Kasumi-1 (cell line): ENCODE measurements at regions not wholly inside any gene's neighbourhood (a gene's known extent, or its start where the extent isn't known, plus 50 kb on each side); places are given as distances from the start of the nearest gene placed in this dataset.

Experiments used
- DNase-seq, 2 experiments: peaks; one replicate each; lab custom pipeline; 2025; lab: John Stamatoyannopoulos, UW

GRCh38 chr16:74033441-74033995, 263.1 kb upstream of the PSMD7 start:
- DNase-seq, result no peak

- no peak for DNase-seq
Measured at GRCh38 chr16:74031551-74031950, 265.1 kb upstream of the PSMD7 start.

GRCh38 chr16:74030000-74030706, 266.5 kb upstream of the PSMD7 start:
- DNase-seq, result no peak

GRCh38 chr16:74029115-74029792, 267.4 kb upstream of the PSMD7 start:
- no peak for DNase-seq

- DNase-seq, result no peak
Measured at GRCh38 chr16:74026373-74027281, 270.0 kb upstream of the PSMD7 start.

GRCh38 chr16:74024953-74025352, 271.7 kb upstream of the PSMD7 start:
- DNase-seq, result no peak

- no peak for DNase-seq
Measured at GRCh38 chr16:74020095-74020670, 276.4 kb upstream of the PSMD7 start.

- DNase-seq, result no peak
Measured at GRCh38 chr16:74019612-74020011, 277.0 kb upstream of the PSMD7 start.

- no peak for DNase-seq
Measured at GRCh38 chr16:74015953-74016352, 280.7 kb upstream of the PSMD7 start.

- DNase-seq, result no peak
Measured at GRCh38 chr16:73998707-73999106, 297.9 kb upstream of the PSMD7 start.

- DNase-seq, result no peak
Measured at GRCh38 chr16:73997971-73998370, 298.6 kb upstream of the PSMD7 start.

GRCh38 chr16:73997340-73997711, 299.3 kb upstream of the PSMD7 start:
- no peak for DNase-seq

- peak in 1 of 2 experiments; percentile 2 for DNase-seq
Measured at GRCh38 chr16:73996624-73997339, 299.8 kb upstream of the PSMD7 start.

GRCh38 chr16:73993878-73994277, 302.7 kb upstream of the PSMD7 start:
- no peak for DNase-seq

- no peak for DNase-seq
Measured at GRCh38 chr16:73978407-73978784, 318.2 kb upstream of the PSMD7 start.

GRCh38 chr16:73976644-73977043, 320.0 kb upstream of the PSMD7 start:
- DNase-seq, result no peak

GRCh38 chr16:73973174-73973573, 323.4 kb upstream of the PSMD7 start:
- no peak for DNase-seq

- no peak for DNase-seq
Measured at GRCh38 chr16:73966851-73967250, 329.8 kb upstream of the PSMD7 start.

GRCh38 chr16:73965591-73965990, 331.0 kb upstream of the PSMD7 start:
- DNase-seq, result no peak

- DNase-seq, result peak; percentile 75 to 85
Measured at GRCh38 chr16:73956587-73957494, 339.8 kb upstream of the PSMD7 start.
